ENCODE measurements at regions not wholly inside any gene's neighbourhood (a gene's known extent, or its start where the extent isn't known, plus 50 kb on each side); places are given as distances from the start of the nearest gene placed in this dataset.

DNA sequence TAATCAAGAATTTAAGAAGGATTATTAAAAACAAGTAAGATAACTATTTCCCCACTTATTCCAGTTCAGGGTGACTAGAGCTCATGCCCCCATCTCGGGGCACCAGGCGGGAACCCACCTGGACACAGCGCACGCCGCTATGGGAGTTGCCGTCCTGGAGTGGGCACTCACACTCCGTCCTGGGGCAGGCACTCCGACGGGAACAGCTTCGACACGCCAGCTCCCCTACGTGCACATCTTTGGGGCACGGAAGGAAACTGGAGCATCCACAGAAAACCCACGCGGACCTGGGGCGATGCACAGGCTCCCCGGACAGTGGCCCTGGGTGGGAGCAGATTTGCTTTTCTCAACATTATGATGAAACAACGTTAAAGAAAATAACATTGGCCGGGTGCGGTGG lies 52.0 kb upstream of the GATA5 start:
- ChIA-PET POLR2A (no interaction called here), CTCF (no interaction called here)

GRCh38 chr20:62528983-62529891 lies 53.4 kb upstream of the GATA5 start:
- ChIA-PET POLR2A (no interaction called here), CTCF (no interaction called here)

DNA sequence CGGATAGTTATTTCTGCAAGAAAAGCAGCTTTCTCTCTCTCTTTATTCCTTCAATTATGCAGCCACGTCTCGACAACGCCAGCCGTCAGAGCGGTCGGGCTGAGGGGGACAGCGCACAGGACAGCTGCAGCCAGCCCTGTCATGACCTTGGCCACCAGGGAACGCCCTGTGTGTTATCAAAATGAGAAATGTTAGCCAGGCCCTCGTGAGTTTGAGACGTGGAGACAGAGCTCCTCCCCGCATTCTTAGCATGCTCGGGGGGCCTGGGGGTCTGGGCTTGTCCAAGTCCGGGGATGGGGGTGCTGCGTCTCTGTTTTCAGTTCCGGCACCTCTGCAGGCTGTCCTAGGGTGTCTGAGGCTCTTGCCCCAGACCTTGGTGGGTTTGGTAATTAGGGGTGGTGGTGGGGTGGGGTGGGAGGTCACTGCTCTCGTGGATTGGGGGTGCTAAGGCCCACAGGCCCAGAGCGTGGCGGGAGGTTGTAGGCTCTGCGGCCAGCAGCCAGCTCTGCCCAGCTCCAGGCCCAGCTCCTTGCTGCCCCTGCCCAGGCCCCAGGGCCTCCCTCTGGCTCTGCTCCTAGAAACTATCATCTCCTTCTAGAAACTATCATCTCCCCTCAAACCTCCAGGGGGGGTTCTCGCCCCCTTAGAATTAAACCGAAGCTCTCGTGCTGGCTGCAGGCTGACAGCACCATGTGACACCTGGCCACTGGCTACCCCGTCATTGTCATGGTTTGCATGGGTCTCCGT lies 54.3 kb upstream of the GATA5 start:
- ChIA-PET CTCF (no interaction called here), POLR2A (no interaction called here)

DNA sequence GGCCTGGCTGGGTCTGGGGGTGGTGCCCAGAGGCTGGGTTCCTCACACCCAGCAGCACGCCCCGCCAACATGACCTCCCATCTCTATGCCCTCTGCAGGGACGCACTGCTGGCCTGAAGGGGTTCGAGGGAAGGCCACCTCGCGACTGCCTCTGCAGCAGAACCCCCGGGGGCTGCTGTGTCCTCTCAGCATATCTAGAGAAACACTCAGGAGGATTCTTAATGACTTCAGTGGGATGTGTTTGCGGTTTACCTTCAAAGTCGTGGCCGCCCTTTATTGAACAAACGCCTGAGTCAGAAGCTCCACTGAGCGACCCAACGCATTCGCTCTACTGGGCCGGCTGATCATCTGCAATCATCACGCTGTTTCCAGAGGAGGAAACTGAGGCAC lies 54.8 kb upstream of the GATA5 start:
- POLR2A ChIA-PET: no interaction called here
- CTCF ChIA-PET: no interaction called here

GRCh38 chr20:62531046-62531838 lies 55.4 kb upstream of the GATA5 start:
- ChIA-PET CTCF (no interaction called here), POLR2A (no interaction called here)

GRCh38 chr20:62532921-62533320 lies 57.1 kb upstream of the GATA5 start:
- ChIA-PET POLR2A (no interaction called here), CTCF (no interaction called here)

DNA sequence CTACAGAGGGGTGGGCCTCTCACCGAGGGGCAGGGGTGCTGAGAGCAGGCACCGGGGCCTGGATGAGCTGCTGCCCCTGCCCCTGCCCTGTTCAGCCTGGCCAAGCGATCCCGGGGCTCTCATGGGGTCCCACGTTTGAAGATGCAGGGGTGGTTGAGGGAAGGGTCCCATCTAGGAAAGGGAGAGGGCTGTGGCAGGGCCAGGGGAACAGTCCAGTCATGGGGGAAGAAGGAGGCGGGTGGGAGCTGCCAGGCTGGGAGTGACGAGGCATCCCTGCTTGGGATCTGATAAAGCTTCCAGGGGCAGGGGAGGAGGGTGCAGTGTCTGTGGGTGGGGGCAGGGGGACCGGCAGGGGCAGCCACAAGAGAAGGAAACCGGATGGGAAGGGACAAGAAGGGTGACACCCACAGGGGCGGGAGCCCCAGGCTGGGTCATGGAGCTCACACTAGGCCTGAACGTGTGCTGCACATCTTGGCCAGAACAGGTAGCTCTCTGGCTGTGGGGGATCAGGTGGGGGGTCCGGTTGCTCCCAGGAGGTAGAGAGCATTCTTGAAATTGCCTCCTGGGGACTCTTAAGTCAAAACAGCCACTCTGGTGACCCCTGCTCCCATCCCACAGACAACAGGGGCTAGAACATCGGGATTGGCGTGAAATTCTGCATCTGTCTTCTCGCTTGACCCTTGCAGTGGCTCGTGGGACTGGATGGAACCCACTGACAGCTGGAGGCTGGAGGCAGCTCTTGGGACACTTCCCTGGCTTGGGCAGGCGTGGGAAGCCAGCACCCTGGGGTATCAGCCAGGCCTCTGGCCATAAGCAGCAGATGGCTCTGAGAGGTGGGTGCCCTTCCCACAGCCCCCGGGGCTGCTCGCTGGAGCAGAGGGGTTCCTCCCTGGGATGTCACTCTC lies 58.0 kb upstream of the GATA5 start:
- POLR2A ChIA-PET: no interaction called here
- CTCF ChIA-PET: no interaction called here

GRCh38 chr20:62534526-62535221 lies 58.9 kb upstream of the GATA5 start:
- CTCF ChIA-PET: no interaction called here
- POLR2A ChIA-PET: no interaction called here

GRCh38 chr20:62535282-62535811 lies 59.6 kb upstream of the GATA5 start:
- ChIA-PET CTCF (no interaction called here), POLR2A (no interaction called here)

- ChIA-PET POLR2A (no interaction called here), CTCF (no interaction called here)
These were observed 60.2 kb upstream of the GATA5 start for GRCh38 chr20:62535964-62536363.

DNA sequence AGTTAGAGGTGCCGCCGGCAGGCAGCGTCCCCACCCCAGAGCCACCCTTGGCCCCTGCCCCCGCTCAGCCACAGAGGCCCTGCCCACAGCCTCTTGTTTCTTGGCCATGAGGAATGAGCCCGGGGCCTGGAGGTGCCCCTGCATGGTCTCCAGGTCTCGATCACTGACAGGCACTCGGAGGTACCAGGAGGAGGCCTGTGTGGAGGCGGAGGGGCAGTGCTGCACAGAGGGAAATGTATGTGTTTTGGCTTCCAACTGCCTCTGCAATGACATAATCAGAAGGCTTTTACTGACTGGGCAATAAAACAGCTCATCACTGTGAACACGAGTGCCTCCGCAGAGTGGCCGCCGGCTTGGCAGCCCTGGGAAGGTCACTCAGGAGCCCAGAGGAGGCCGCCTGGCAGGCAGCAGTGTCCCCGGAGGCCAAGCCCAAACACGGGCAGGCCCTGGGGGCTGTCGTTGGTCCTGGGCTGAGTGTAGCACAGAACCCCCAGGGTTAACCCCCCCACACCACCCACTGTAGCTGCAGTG lies 61.1 kb upstream of the GATA5 start:
- POLR2A ChIA-PET: no interaction called here
- CTCF ChIA-PET: no interaction called here

GRCh38 chr20:62537649-62538292 lies 62.0 kb upstream of the GATA5 start:
- ChIA-PET POLR2A (no interaction called here), CTCF (no interaction called here)

DNA sequence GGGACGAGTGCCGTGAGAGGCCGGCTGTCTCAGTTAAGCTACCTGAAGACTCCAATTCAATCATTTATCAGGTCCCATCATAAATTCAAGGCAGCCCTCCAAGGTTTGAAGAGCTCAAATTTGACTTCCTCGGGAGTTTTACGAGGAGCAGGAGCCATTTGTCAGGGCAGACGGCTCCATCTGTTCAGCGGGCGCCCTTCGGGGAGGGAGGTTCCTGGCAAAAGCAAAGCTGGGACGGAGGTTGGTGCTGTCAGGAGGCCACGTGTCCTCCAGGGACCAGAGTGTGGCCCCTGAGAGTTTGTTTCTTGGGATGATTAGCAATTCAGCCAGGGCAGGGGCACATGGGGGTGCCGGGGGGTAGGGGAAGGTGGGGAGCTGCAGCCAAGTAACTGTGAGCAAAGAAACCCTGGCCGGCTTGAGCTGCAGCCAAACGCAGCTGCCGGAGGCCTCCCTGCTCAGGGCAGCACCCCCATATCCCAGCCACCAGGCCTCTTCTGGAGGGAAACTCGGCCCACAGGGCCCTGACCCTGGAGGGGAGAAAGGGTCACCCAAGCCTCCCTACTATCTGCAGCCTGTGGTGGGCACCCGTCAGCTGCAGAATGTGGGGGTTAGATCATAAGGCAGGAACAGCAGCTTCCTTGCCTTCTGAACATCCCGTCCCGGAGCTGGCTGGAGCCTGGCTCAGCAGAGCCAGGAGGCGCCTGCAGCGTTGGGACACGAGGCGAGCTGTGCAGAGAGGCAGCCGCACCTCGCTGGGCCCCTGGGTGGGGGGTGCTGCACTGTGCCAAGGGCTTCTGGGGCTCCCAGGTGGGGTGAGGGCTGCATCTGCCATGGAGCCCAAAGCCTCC lies 63.6 kb upstream of the GATA5 start:
- ChIA-PET POLR2A (no interaction called here), CTCF (no interaction called here)

DNA sequence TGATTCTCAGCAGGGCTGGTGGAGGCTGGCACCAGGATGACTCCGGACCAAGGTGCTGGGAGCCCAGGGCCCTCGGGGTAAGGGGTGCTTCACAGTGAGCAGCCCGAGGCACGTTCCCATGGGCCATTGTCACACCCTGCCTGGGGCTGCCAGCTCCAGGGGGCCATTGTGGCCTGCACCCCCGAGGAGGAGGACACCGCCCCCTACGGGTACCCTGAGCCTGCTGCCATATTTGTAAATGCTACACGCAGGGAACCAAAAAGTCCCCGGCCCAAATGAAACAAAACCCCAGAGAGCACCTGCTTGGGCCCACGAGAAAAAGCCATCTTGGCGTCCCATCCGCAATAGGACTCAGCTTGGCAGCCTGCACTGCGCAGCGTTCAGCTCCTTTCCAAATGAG lies 64.7 kb upstream of the GATA5 start:
- CTCF ChIA-PET: interaction anchor here (1.2 kb wide), 1 partner anchor 76 kb away, joined by 3 read pairs; no protein-coding TSS in a partner anchor
- POLR2A ChIA-PET: no interaction called here

DNA sequence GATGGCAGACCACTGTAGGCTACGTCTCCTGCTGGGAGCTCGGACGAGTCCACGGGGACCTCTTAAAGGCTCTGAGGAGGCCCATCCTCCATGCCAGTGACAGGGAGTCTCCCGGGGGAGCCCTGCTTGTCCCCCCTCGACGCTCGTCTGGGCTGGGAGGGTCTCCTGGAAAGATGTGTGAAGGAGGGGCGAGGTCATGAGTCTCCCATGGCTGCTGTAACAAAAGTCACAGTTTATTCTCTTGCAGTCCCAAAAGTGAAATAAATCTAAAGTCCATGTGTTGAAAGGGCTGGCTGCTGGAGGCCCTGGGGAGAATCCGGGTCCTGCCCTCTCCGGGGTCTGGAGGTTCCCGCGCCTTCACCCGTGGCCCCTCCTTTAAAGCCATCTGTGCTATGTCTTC lies 67.1 kb upstream of the GATA5 start:
- CTCF ChIA-PET: no interaction called here
- POLR2A ChIA-PET: no interaction called here

DNA sequence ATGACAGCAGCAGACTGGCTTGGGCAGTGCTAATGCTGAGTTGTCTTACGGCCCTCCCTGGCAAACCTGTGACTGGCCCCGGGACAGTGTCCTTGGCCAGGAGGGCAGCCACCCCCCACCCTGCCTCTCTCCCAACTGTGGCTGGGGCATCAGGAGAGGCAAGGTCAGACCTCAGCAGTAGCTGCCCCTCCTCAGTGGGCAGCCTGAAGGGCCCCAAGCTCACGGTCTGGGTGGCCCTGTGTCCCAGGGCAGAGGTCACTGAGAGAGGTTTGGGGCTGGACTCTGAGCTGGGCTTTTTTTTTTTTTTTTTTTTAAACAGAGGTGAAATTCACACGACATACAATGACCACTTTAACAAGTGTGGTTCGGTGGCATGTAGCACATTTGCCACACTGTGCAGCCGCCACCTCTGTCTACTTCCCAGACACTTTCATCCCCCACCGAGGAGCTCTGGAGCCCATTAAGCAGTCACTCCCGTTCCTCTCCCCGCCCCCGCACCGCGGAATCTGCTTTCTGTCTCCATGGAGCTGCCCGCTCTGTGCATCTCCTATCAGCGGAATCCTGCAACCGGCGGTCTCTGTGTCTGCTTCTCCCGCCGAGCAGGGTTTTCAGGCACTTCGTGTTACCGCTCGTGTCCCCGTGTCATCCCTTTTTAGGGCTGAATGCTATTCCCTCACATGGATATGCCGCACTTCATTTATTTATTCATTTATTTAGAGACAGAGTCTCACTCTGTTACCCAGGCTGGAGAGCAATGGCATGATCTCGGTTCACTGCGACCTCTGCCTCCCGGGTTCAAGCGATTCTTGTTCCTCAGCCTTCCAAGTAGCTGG lies 67.9 kb upstream of the GATA5 start:
- POLR2A ChIA-PET: no interaction called here
- CTCF ChIA-PET: no interaction called here
